ENCODE measurements at regions not wholly inside any gene's neighbourhood (a gene's known extent, or its start where the extent isn't known, plus 50 kb on each side); places are given as distances from the start of the nearest gene placed in this dataset.

DNA sequence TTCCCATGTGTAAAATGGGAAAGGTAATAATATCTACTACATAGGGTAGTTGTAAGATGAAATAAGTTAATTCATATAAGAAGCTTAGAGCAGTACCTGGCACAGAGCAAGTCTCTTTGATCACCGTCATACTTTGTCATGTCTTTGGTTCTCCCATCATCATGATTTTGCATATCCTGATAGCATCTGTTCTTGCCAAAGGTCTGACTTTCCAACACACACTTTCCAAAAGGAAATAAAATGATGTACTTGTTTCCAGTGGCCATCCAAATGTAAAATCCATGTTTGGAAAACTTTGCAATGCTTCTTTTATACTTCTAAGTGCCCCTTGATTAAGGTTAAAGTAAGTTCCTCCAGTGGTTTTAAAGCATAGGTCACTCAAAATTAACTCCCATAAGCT lies 266.9 kb upstream of the PTGER4 start:
- DNase-seq: no peak

GRCh38 chr5:40410964-40411635 lies 268.6 kb upstream of the PTGER4 start:
- DNase-seq: peak; percentile 68

GRCh38 chr5:40410231-40410861 lies 269.4 kb upstream of the PTGER4 start:
- DNase-seq: peak; percentile 91

DNA sequence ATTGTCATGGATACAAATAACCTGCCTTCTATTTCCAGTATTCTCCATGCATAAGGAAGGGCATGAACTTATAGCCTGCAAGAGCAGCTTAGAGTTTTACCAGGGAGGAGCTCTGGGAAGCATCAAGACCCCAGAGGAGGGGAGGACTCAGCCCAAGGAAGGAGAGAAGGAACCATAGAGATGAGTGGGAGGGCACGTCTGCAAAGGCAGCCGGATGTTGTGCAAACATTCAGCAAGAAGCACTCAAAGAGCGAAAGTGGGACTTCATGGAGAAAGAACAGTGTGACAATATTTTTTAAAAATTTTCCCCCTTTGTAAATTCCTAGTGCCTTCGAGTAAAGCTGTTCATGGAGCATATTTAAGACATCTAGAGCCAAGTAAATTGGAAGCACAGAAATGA lies 270.1 kb upstream of the PTGER4 start:
- peak; percentile 79 for DNase-seq

- peak; percentile 56 for DNase-seq
Observed at GRCh38 chr5:40406741-40407211, 272.9 kb upstream of the PTGER4 start.

GRCh38 chr5:40405996-40406740 lies 273.5 kb upstream of the PTGER4 start:
- peak; percentile 90 for DNase-seq

- peak; percentile 61 for DNase-seq
Observed at GRCh38 chr5:40405230-40405629, 274.5 kb upstream of the PTGER4 start.

- peak; percentile 74 for DNase-seq
Observed at GRCh38 chr5:40404613-40405012, 275.1 kb upstream of the PTGER4 start.

GRCh38 chr5:40402007-40402364 lies 277.7 kb upstream of the PTGER4 start:
- DNase-seq: peak; percentile 78

DNA sequence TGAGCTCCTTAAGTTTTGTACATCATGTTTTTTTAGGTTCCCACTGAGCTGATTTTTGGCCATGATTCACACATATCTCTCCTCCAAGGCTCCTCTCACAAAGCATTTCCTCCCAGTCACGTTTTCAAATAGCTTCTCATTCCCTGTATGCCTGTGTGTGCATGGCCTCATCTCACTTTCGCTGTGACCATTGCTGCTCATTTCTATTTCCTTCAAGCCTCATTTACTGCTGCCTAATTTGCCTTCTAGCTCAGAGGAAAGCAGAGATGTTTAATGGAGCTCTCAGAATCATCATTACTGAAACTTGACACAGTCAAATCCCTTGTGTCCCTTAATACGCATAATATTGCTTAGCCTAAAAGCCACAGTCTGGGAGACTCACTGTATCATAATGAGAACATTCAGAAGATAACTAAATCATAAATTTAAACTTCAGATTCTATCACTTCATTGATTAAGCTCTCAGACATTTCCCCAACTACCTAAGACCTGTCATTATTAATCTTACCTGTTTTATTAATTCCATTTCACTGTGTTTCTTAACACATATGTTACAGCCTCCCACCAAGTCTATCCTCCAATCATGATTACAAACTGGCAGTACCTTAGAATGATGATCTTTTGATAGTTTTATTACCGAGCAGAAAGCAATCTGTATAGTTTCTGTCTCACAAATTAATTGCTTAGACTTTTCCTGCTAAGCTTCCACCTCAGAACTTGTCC lies 278.3 kb upstream of the PTGER4 start:
- DNase-seq: peak; percentile 81

GRCh38 chr5:40400245-40400644 lies 279.5 kb upstream of the PTGER4 start:
- DNase-seq: no peak

GRCh38 chr5:40399349-40399748 lies 280.4 kb upstream of the PTGER4 start:
- no peak for DNase-seq

DNA sequence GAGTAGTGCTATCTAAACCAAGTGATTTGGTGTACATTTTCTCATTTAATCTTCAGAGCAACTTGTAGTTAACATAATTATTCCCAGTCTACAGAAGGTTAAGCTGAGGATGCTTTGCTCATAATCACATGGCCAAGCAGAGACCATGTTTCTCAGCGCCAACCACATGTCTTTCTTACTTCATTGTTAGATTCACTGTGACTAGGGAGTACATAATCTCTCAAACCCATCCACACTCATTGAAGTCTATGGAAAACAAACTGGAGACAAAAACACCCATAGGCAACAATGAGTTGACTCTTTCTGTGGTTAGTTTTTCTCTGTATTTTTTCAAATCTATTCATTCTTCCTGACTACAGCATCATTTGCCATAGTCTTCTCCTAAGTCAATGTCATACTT lies 281.7 kb upstream of the PTGER4 start:
- no peak for DNase-seq

- no peak for DNase-seq
Observed at GRCh38 chr5:40397091-40397490, 282.6 kb upstream of the PTGER4 start.

GRCh38 chr5:40396317-40396716 lies 283.4 kb upstream of the PTGER4 start:
- no peak for DNase-seq

DNA sequence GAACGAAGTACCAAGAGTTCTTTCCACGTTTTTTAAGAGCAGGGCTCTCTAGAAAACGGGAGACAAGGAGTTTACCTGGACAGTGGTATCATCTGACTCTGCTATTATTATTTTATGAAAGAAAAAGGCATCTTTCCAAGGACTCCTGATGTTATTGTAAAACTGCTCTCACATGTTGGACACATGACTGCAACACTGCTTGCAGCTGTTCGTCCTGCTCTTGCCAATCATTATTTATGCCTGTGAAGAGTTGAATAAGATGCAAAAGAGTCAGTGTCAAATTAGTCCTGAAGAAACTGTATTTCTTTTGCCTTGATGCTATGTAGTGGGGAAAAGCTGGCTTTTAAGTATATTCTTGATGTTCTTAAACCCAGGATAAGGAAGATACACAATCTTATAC lies 284.5 kb upstream of the PTGER4 start:
- DNase-seq: no peak

DNA sequence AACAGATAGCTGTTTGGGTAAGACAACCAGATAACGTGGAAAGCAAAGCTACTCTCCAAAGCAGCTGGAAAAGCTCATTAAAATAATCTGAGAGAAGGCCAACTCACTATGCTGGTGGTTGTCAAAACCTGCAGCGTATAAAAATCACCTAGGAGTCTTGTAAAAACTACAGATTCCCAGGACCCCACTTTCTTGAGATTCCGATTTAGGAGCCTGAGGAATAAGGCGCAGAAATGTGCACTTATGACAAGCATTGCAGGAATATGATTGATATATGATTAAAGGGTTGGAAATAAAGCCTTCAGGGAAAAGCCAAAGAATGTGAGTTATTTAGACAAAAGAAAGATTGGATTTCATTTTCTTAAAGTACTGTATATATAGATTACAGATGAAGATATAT lies 285.0 kb upstream of the PTGER4 start:
- DNase-seq: no peak

DNA sequence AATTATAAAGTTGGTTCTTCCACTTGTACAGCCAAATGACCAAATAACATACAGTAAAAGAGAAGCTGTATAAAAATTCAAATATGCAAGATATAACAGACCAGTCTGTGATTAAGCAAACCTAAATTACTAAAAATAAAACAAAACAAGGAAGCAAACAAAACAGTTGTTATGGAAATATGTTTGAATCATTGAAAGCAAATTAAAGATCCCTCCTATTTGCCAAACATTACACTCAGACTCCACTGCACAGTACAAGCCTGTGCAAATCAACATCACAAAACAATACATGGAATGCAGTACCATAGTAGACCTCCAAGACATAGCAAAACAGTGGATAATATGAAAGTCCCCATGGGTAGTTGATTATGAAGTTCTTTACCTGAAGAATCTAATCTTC lies 288.1 kb upstream of the PTGER4 start:
- no peak for DNase-seq

GRCh38 chr5:40390281-40391149 lies 289.2 kb upstream of the PTGER4 start:
- DNase-seq: no peak

- DNase-seq: no peak
Observed at GRCh38 chr5:40389591-40389990, 290.1 kb upstream of the PTGER4 start.

DNA sequence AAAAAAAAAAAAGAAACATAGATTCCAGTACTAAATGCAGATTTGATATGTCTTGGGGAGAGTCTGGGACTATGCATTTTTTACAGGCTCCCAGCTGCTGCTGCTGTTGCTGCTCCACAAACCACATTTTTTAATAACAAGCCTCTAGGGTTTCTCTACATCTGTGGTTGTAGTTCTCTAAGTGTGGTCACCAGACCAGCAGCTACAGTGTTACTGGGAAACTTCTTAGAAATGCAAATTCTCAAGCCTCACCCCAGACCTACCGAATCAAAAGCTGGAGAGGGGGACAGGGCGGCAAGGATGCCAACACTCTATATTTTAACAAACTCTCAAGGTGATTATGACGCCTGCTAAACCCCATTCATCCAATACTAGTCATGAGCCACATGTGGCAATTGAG lies 293.4 kb upstream of the PTGER4 start:
- peak; percentile 91 for DNase-seq

GRCh38 chr5:40385544-40385943 lies 294.2 kb upstream of the PTGER4 start:
- DNase-seq: peak; percentile 53
